MCF 10A (cell line): ENCODE measurements at regions not wholly inside any gene's neighbourhood (a gene's known extent, or its start where the extent isn't known, plus 50 kb on each side); places are given as distances from the start of the nearest gene placed in this dataset.

Source experiments
- BruUV-seq: library from RNA; stranded (reverse); fragments of 400-500 nt; replicated peaks from 2 replicates; lab custom pipeline; 2021; lab: Mats Ljungman, UMichigan
- CTCF ChIA-PET: fragments of 300-600 bp; sonication (Branson Sonifier 250); formaldehyde crosslinking; extraction: SDS; loops from one replicate; lab custom pipeline; 2021; ENCODE audit warnings: antibody characterized with exemption, inconsistent platforms; lab: Yijun Ruan, JAX
- POLR2A ChIA-PET: fragments of 300-600, 350-650 bp; sonication (Branson Sonifier 250); formaldehyde crosslinking; extraction: SDS; loops from one replicate; lab custom pipeline; 2020; ENCODE audit warnings: antibody characterized with exemption, inconsistent platforms; lab: Yijun Ruan, JAX
- DNase-seq: peaks from one replicate; pipeline ENCODE4 v3.0.0-alpha.2; 2018; ENCODE audit not compliant: unreplicated experiment
- H3K27ac Mint-ChIP-seq: one replicate; pipeline ENCODE4 v1.8.0; 2022; ENCODE audit warnings: mild to moderate bottlenecking, low read depth, mixed read lengths; ENCODE audit not compliant: unreplicated experiment
- H3K27me3 Mint-ChIP-seq: one replicate; pipeline ENCODE4 v1.8.0; 2022; ENCODE audit warnings: mixed read lengths; ENCODE audit not compliant: insufficient read depth, unreplicated experiment
- H3K36me3 Mint-ChIP-seq: one replicate; pipeline ENCODE4 v1.8.0; 2022; ENCODE audit warnings: mild to moderate bottlenecking, moderate library complexity, mixed read lengths; ENCODE audit not compliant: insufficient read depth, unreplicated experiment
- H3K4me1 Mint-ChIP-seq: one replicate; pipeline ENCODE4 v1.8.0; 2022; ENCODE audit warnings: mixed read lengths; ENCODE audit not compliant: insufficient read depth, unreplicated experiment
- H3K4me3 Mint-ChIP-seq: one replicate; pipeline ENCODE4 v1.8.0; 2022; ENCODE audit warnings: mild to moderate bottlenecking, moderate library complexity, mixed read lengths; ENCODE audit not compliant: unreplicated experiment
- H3K9me3 Mint-ChIP-seq: one replicate; pipeline ENCODE4 v1.8.0; 2022; ENCODE audit warnings: mixed read lengths; ENCODE audit not compliant: unreplicated experiment
- CTCF ChIP-seq: fragments of 200-600 bp; IDR thresholded peaks from one replicate; pipeline ENCODE4 v1.8.0; 2022; ENCODE audit warnings: antibody characterized with exemption, mild to moderate bottlenecking; ENCODE audit not compliant: unreplicated experiment
- intact Hi-C: fragments of 100-400 bp; cut with micrococcal nuclease; formaldehyde crosslinking; loops from 2 replicates; pipeline ENCODE4 v1.14.1; 2022

GRCh38 chr20:43263226-43263625 is 73.5 kb upstream of the PTPRT start:
- TF ChIP-seq CTCF = no peak
- CTCF ChIA-PET = no interaction called here
- BruUV-seq = no TSS peak
- no peak for DNase-seq
- no peaks in the 10 kb centered on the region for H3K4me1 Mint-ChIP-seq
- POLR2A ChIA-PET = no interaction called here
- no peaks in the 10 kb centered on the region for H3K36me3 Mint-ChIP-seq
- no peak overlapping the region for H3K4me3 Mint-ChIP-seq
- peaks cover 31% of the 10 kb centered on the region for H3K9me3 Mint-ChIP-seq
- no peak overlapping the region for H3K27ac Mint-ChIP-seq
- intact Hi-C loops = no loop called here
- no peaks in the 10 kb centered on the region for H3K27me3 Mint-ChIP-seq

- no peaks in the 10 kb centered on the region for H3K4me1 Mint-ChIP-seq
- no peaks in the 10 kb centered on the region for H3K36me3 Mint-ChIP-seq
- H3K9me3 Mint-ChIP-seq = peaks cover 31% of the 10 kb centered on the region
- ChIA-PET CTCF (interaction anchor here (0.6 kb wide), 1 partner anchor 223 kb away, joined by 3 read pairs; no protein-coding TSS in a partner anchor), POLR2A (interaction anchor here (0.7 kb wide), 1 partner anchor 17 kb away, joined by 3 read pairs; no protein-coding TSS in a partner anchor)
- H3K4me3 Mint-ChIP-seq = no peak overlapping the region
- H3K27ac Mint-ChIP-seq = no peak overlapping the region
- intact Hi-C loops = no loop called here
- DNase-seq = no peak
- H3K27me3 Mint-ChIP-seq = no peaks in the 10 kb centered on the region
- BruUV-seq = no TSS peak
- TF ChIP-seq CTCF = no peak
These were observed 72.6 kb upstream of the PTPRT start for GRCh38 chr20:43262341-43262740.

GRCh38 chr20:43255877-43256276 is 66.2 kb upstream of the PTPRT start:
- Mint-ChIP-seq H3K36me3 (no peaks in the 10 kb centered on the region), H3K27me3 (no peaks in the 10 kb centered on the region), H3K4me3 (no peak overlapping the region), H3K9me3 (peaks cover 24% of the 10 kb centered on the region), H3K27ac (no peak overlapping the region), H3K4me1 (no peaks in the 10 kb centered on the region)
- no TSS peak for BruUV-seq
- TF ChIP-seq CTCF = no peak
- peak; percentile 5 for DNase-seq
- intact Hi-C loops = no loop called here
- POLR2A ChIA-PET = no interaction called here
- CTCF ChIA-PET = no interaction called here

GRCh38 chr20:43252761-43253160 is 63.1 kb upstream of the PTPRT start:
- Mint-ChIP-seq H3K4me3 (no peak overlapping the region), H3K4me1 (no peaks in the 10 kb centered on the region), H3K36me3 (no peaks in the 10 kb centered on the region), H3K27me3 (no peaks in the 10 kb centered on the region), H3K9me3 (peaks cover 10% of the 10 kb centered on the region), H3K27ac (no peak overlapping the region)
- no TSS peak for BruUV-seq
- no peak for DNase-seq
- TF ChIP-seq CTCF = no peak
- intact Hi-C loops = no loop called here
- CTCF ChIA-PET = no interaction called here
- POLR2A ChIA-PET = no interaction called here
